ENCODE measurements at regions not wholly inside any gene's neighbourhood (a gene's known extent, or its start where the extent isn't known, plus 50 kb on each side); places are given as distances from the start of the nearest gene placed in this dataset.

- intact Hi-C loops (cut with DNase I) = no loop called here
- H3K27me3 ChIP-seq = peaks cover 0 to 5% (median 0%) of the 10 kb centered on the region in 7 donors
- WGBS, 2 donors = 93 to 97% methylated on average over 4 of the region's 4 CpGs
- H3K4me3 ChIP-seq = no peak overlapping the region
- ATAC-seq (no peak), DNase-seq (no peak)
- no peaks in the 10 kb centered on the region for H3K36me3 ChIP-seq
- no peak for TF ChIP-seq CTCF (IDR thresholded peaks at IDR 0.05)
- no peak overlapping the region for H3K27ac ChIP-seq
- H3K9me3 ChIP-seq = no peaks in the 10 kb centered on the region
- H3K4me1 ChIP-seq = no peaks in the 10 kb centered on the region
Observed at GRCh38 chr5:53350991-53351770, 129.2 kb upstream of the FST start.

- Histone ChIP-seq H3K27me3 (no peaks in the 10 kb centered on the region), H3K36me3 (no peaks in the 10 kb centered on the region), H3K4me3 (no peak overlapping the region), H3K27ac (peak overlapping the region in 3 of 10 donors; percentile 8 to 42 (median 17)), H3K9me3 (no peaks in the 10 kb centered on the region), H3K4me1 (no peaks in the 10 kb centered on the region)
- no peak for TF ChIP-seq CTCF (IDR thresholded peaks at IDR 0.05)
- no peak for ATAC-seq
- 67 to 71% methylated on average over 5 of the region's 5 CpGs for WGBS, 2 donors
- intact Hi-C loops (cut with DNase I) = no loop called here
- DNase-seq = no peak
Observed at GRCh38 chr5:53355316-53355715, 125.1 kb upstream of the FST start.

- peak overlapping the region in 3 of 10 donors; percentile 8 to 42 (median 17) for H3K27ac ChIP-seq
- ATAC-seq (peak in 1 of 8 donors; percentile 11), DNase-seq (no peak)
- TF ChIP-seq CTCF (IDR thresholded peaks at IDR 0.05) = no peak
- no peaks in the 10 kb centered on the region for H3K9me3 ChIP-seq
- intact Hi-C loops (cut with DNase I) = no loop called here
- WGBS, 2 donors = 49 to 69% methylated on average over 1 of the region's 1 CpG
- no peaks in the 10 kb centered on the region for H3K4me1 ChIP-seq
- no peaks in the 10 kb centered on the region for H3K27me3 ChIP-seq
- no peak overlapping the region for H3K4me3 ChIP-seq
- H3K36me3 ChIP-seq = no peaks in the 10 kb centered on the region
Observed at GRCh38 chr5:53355931-53356330, 124.5 kb upstream of the FST start.

GRCh38 chr5:53357439-53357838, 123.0 kb upstream of the FST start:
- Histone ChIP-seq H3K36me3 (no peaks in the 10 kb centered on the region), H3K9me3 (no peaks in the 10 kb centered on the region), H3K4me3 (no peak overlapping the region), H3K4me1 (peaks cover 0 to 8% (median 0%) of the 10 kb centered on the region in 9 donors), H3K27me3 (no peaks in the 10 kb centered on the region), H3K27ac (no peak overlapping the region)
- ATAC-seq (no peak), DNase-seq (no peak)
- TF ChIP-seq CTCF (IDR thresholded peaks at IDR 0.05) = no peak
- intact Hi-C loops (cut with DNase I) = no loop called here
- WGBS, 2 donors = 92 to 93% methylated on average over 4 of the region's 4 CpGs
